Upper lobe of right lung (tissue), 1 donor: ENCODE measurements at regions not wholly inside any gene's neighbourhood (a gene's known extent, or its start where the extent isn't known, plus 50 kb on each side); places are given as distances from the start of the nearest gene placed in this dataset.

Experiments
- ATAC-seq: fragments of 200-7000 bp; cut with Tn5 transposase; one replicate; pipeline ENCODE4 v1.9.1; 2020; ENCODE audit warnings: mild to moderate bottlenecking, moderate library complexity
- DNase-seq: peaks from one replicate; pipeline ENCODE4 v3.0.0-alpha.2; 2020
- H3K27ac ChIP-seq: fragments of 200-600 bp; one replicate; pipeline ENCODE4 v1.8.0; 2022
- H3K27me3 ChIP-seq: fragments of 200-600 bp; one replicate; pipeline ENCODE4 v1.8.0; 2022; ENCODE audit warnings: mild to moderate bottlenecking
- H3K36me3 ChIP-seq: fragments of 200-600 bp; one replicate; pipeline ENCODE4 v1.8.0; 2022
- H3K4me1 ChIP-seq: fragments of 200-600 bp; one replicate; pipeline ENCODE4 v1.8.0; 2022
- H3K4me3 ChIP-seq: fragments of 200-600 bp; one replicate; pipeline ENCODE4 v1.8.0; 2022; ENCODE audit warnings: mild to moderate bottlenecking
- H3K9me3 ChIP-seq: fragments of 200-600 bp; one replicate; pipeline ENCODE4 v1.8.0; 2022
- CTCF ChIP-seq: fragments of 200-600 bp; IDR thresholded peaks from one replicate; pipeline ENCODE4 v1.8.0; 2022; ENCODE audit warnings: antibody characterized with exemption
- intact Hi-C: fragments of 100-400 bp; cut with DNase I; formaldehyde crosslinking; loops from one replicate; pipeline ENCODE4 v1.11.0; 2022
- donor health status: DM: no; HTN: yes; CAD: no; lungs with severe emphysema.

- Histone ChIP-seq H3K4me1 (no peaks in the 10 kb centered on the region), H3K4me3 (no peak overlapping the region), H3K27me3 (no peaks in the 10 kb centered on the region), H3K27ac (no peak overlapping the region), H3K9me3 (no peaks in the 10 kb centered on the region), H3K36me3 (no peaks in the 10 kb centered on the region)
- no peak for TF ChIP-seq CTCF
- ATAC-seq (no peak), DNase-seq (no peak)
- intact Hi-C loops, result no loop called here
These were observed 167.4 kb upstream of the RREB1 start for GRCh38 chr6:6940031-6941025.

- H3K4me3 ChIP-seq, result no peak overlapping the region
- TF ChIP-seq CTCF, result no peak
- no peaks in the 10 kb centered on the region for H3K27me3 ChIP-seq
- H3K4me1 ChIP-seq, result no peaks in the 10 kb centered on the region
- H3K36me3 ChIP-seq, result no peaks in the 10 kb centered on the region
- no peak for ATAC-seq
- no peak for DNase-seq
- H3K9me3 ChIP-seq, result no peaks in the 10 kb centered on the region
- H3K27ac ChIP-seq, result no peak overlapping the region
- intact Hi-C loops, result no loop called here
These were observed 166.6 kb upstream of the RREB1 start for GRCh38 chr6:6941201-6941600.

GRCh38 chr6:6942091-6942490 lies 165.7 kb upstream of the RREB1 start:
- no peak for TF ChIP-seq CTCF
- Histone ChIP-seq H3K4me3 (no peak overlapping the region), H3K27ac (no peak overlapping the region), H3K9me3 (no peaks in the 10 kb centered on the region), H3K27me3 (no peaks in the 10 kb centered on the region), H3K36me3 (no peaks in the 10 kb centered on the region), H3K4me1 (no peaks in the 10 kb centered on the region)
- intact Hi-C loops, result no loop called here
- ATAC-seq (no peak), DNase-seq (no peak)

GRCh38 chr6:6942831-6943230 lies 164.9 kb upstream of the RREB1 start:
- H3K4me1 ChIP-seq, result no peaks in the 10 kb centered on the region
- ATAC-seq (peak; percentile 95), DNase-seq (peak; percentile 82)
- H3K27ac ChIP-seq, result no peak overlapping the region
- intact Hi-C loops, result no loop called here
- no peaks in the 10 kb centered on the region for H3K36me3 ChIP-seq
- TF ChIP-seq CTCF, result no peak
- H3K9me3 ChIP-seq, result no peaks in the 10 kb centered on the region
- no peak overlapping the region for H3K4me3 ChIP-seq
- H3K27me3 ChIP-seq, result no peaks in the 10 kb centered on the region

GRCh38 chr6:6943421-6943820 lies 164.3 kb upstream of the RREB1 start:
- Histone ChIP-seq H3K4me3 (no peak overlapping the region), H3K36me3 (no peaks in the 10 kb centered on the region), H3K4me1 (no peaks in the 10 kb centered on the region), H3K27ac (no peak overlapping the region), H3K27me3 (no peaks in the 10 kb centered on the region), H3K9me3 (no peaks in the 10 kb centered on the region)
- TF ChIP-seq CTCF, result no peak
- intact Hi-C loops, result no loop called here
- DNase-seq, result no peak
- no peak for ATAC-seq
